ENCODE measurements at regions not wholly inside any gene's neighbourhood (a gene's known extent, or its start where the extent isn't known, plus 50 kb on each side); places are given as distances from the start of the nearest gene placed in this dataset.

DNA sequence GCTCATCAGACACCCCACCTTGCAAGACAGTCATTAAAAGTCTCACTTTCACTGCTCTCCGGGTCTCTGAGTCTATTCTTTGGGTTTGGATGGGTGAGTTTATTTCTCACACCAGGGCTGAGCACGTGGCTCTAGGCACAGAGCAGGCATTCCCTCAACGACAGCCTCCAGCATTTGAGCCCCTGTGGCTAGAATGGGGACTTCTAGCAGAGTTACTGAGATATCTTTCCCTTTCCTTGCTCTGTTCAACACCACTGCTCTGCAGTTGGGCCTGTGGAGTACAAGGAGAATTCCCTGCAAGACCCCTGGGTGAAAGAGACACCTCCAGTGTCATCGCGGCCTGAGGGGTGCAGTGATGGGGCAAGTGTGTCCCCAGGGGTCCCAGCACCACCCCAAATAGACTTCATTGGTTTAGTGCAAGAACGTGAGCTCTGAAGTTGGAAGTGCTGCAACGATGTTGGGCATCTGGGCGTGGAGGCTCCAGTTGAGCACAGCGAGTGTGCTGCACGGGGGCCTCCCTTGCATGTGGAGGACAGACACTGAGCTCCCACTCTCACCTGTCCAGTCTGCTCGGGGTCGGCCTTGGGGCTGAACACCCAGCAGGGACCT is 184.1 kb upstream of the HS6ST1 start:
- no peak for DNase-seq (ENCODE audit: low read depth)
- TF ChIP-seq, protein P1, sequence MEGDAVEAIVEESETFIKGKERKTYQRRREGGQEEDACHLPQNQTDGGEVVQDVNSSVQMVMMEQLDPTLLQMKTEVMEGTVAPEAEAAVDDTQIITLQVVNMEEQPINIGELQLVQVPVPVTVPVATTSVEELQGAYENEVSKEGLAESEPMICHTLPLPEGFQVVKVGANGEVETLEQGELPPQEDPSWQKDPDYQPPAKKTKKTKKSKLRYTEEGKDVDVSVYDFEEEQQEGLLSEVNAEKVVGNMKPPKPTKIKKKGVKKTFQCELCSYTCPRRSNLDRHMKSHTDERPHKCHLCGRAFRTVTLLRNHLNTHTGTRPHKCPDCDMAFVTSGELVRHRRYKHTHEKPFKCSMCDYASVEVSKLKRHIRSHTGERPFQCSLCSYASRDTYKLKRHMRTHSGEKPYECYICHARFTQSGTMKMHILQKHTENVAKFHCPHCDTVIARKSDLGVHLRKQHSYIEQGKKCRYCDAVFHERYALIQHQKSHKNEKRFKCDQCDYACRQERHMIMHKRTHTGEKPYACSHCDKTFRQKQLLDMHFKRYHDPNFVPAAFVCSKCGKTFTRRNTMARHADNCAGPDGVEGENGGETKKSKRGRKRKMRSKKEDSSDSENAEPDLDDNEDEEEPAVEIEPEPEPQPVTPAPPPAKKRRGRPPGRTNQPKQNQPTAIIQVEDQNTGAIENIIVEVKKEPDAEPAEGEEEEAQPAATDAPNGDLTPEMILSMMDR (IDR thresholded peaks at IDR 0.05; ENCODE audit: control insufficient read depth, insufficient read depth, low read depth, low read length, missing control alignments), result no peak
- no peak overlapping the region for H3K4me3 ChIP-seq (ENCODE audit: control insufficient read depth, low read depth, low read length)

DNA sequence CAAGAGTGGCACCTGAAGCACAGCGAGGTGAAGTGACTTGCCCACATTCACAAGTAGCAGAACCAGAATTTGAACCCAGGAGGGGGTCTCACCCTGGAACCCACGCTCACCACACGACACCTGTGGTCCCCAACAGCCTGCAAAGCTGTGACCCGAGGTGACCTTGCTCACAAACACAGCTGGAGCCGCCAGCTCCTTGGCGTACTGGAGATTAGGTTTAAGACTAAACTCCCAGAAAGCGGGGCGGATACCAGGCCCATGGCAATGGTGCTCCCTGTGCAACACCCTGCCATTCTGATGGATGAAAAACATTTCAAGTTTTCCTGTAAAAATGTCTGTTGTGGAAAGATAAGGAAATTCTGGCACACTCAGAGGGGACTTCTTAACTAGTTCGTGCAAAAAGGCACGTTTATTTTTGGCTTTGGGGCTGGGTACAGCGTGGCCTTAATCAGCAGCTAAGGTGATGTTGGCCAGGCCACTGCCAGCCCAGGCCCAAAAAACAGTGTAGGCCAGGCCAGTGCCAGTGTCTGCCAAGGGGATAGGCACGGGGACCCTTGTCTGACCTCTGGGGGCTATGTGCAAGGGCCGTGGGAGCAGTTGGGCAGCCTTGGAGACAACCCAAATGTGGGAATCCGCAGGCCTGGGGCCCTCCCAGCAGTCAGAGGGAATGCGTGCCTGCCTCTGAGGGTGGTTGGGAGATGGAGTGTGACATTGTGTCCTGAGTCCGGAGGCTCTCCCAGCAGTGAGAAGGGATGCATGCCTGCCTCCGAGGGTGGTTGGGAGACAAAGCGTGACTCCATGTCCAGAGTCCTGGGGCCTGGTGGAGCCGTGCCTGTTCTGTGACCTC is 185.0 kb upstream of the HS6ST1 start:
- TF ChIP-seq, protein P1 (IDR thresholded peaks at IDR 0.05; ENCODE audit: control insufficient read depth, insufficient read depth, low read depth, low read length, missing control alignments), result no peak

DNA sequence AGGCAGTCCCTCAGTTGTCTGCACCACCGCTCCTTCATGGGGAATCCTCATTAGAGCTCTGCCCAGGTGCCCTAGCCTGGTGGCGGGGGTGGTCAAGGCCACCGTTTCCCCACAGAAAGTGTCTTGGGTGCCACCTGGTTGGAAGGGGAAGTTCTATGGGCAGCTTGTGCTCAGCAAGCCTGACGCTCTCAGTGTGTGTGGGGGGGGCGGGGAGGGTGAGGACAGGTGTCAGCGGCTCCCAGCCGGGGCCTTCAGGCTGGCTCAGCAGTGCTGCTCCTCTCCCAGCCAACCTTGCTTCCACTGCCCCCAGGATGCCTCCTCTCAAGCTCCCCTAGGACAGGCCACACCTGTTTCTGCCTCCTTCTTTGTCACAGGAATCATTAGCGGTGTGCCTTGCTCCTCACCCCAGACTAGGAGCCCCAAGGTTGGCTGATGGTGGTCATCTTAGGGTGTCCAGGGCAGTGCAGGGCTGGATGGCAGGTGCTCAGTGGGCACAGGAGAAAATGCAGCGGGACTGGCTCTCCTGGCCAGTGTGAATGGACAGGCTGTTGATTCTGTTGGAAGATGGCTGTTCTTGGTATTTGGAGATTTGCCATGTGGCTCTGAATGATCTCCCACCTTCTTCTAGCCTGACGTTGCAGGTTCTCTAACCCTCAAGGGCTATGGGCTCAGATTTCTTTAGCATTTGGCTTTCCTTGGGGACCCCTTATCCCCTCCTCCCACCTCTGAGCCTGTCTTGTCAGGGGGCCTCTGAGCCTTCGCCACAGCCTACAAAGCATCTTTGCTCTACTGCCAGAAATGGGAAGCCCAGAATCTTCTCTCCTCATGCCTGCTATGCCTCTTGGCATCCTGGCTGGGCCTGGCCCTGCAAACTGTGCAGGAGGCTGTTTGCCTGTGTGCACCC is 185.8 kb upstream of the HS6ST1 start:
- no peak for DNase-seq (ENCODE audit: low read depth)
- TF ChIP-seq, protein P1 (IDR thresholded peaks at IDR 0.05; ENCODE audit: control insufficient read depth, insufficient read depth, low read depth, low read length, missing control alignments), result no peak
- no peak overlapping the region for H3K4me3 ChIP-seq (ENCODE audit: control insufficient read depth, low read depth, low read length)

More for the DNA sequence above, 185.0 kb upstream of the HS6ST1 start:
- H3K4me3 ChIP-seq (ENCODE audit: control insufficient read depth, low read depth, low read length), result no peak overlapping the region
- no peak for DNase-seq (ENCODE audit: low read depth)

DNA sequence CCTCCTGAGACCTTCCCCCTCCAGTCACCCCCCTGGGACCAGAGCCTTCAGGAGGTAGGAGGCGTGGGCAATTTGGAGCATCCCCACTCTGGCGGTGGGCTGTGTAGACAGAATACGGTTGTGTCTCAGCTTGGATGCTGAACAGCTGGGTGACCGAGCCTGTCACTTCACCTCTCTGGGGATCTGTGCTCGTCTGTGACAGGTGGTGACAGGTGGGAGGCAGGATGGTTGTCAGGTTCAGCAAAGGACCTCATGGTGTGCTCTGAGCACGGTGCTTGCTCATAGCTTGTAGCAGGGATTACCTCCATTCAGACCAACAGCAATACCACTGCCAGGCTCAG is 186.5 kb upstream of the HS6ST1 start:
- TF ChIP-seq, protein P1 (IDR thresholded peaks at IDR 0.05; ENCODE audit: control insufficient read depth, insufficient read depth, low read depth, low read length, missing control alignments), result no peak
- no peak overlapping the region for H3K4me3 ChIP-seq (ENCODE audit: control insufficient read depth, low read depth, low read length)
- DNase-seq (ENCODE audit: low read depth), result no peak

DNA sequence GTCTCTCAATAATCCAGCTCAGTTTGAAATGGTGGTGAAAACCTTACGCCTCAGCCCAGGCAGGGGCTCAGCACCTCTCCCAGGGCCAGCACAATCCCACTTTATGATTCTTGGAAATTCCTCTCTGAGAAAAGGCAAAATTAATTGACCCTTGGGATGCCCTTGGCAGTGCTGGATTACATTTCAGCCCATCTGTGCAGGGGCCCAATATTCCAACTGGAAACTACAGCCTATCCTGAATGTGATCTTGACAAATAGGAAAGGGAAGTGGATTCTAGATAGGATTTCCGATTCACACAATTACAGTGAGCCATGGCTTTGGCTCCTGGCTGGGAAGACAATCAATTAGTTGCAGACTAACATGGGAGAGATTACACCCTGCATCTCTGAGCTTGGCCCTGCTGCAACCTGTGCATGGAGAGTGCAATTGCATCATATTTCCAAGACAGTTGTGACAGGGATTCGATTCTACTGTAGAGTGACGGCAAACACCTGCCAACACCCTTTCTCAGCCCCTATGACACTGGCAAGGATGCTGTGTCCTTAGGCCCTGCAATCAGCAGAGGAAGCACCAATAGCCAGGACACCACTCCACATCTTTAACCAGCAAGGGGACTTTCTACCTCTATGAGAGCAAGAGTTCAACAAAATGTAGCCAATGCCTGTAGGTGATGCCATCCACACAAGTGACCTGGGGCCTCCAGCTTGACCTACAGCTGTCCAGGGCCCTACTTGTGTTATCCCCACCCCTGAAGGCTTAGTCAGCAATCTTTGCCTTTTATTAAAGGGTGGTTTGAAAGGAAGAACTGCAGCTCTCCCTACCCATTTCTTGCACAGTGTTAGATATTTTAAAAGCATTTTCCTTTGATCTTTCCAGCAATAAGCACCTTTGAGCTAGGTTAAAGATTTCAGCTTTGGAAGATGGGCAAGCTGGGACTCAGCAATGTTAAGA is 187.2 kb upstream of the HS6ST1 start:
- no peak for DNase-seq (ENCODE audit: low read depth)
- no peak overlapping the region for H3K4me3 ChIP-seq (ENCODE audit: control insufficient read depth, low read depth, low read length)
- TF ChIP-seq, protein P1 (IDR thresholded peaks at IDR 0.05; ENCODE audit: control insufficient read depth, insufficient read depth, low read depth, low read length, missing control alignments), result no peak
